AG04450 (cell line): ENCODE measurements at regions not wholly inside any gene's neighbourhood (a gene's known extent, or its start where the extent isn't known, plus 50 kb on each side); places are given as distances from the start of the nearest gene placed in this dataset.

ENCODE experiments used
- CTCF ChIA-PET: fragments of 300-600, 350-600 bp; formaldehyde crosslinking; extraction: SDS; loops from one replicate; lab custom pipeline; 2022; ENCODE audit warnings: antibody characterized with exemption, inconsistent platforms; lab: Charles Lee
- POLR2A ChIA-PET: fragments of 350-600 bp; formaldehyde crosslinking; extraction: SDS; loops from one replicate; lab custom pipeline; 2021; ENCODE audit warnings: antibody characterized with exemption, inconsistent platforms; lab: Yijun Ruan, JAX
- DNase-seq: peaks from one replicate; pipeline ENCODE4 v3.0.0-alpha.2; 2011; ENCODE audit warnings: low read depth, low spot score
- H3K27ac ChIP-seq: one replicate; pipeline ENCODE4 v1.5.1; 2012; ENCODE audit warnings: low read depth, low read length, control low read depth
- H3K27me3 ChIP-seq: one replicate; pipeline ENCODE4 v1.6.0; 2012; ENCODE audit warnings: low read length; ENCODE audit not compliant: control insufficient read depth, insufficient read depth
- H3K4me3 ChIP-seq: 2 replicates; pipeline ENCODE4 v1.5.1; 2011; ENCODE audit warnings: mild to moderate bottlenecking, low read depth, low read length, control low read depth
- H3K9me3 ChIP-seq: 2 replicates; pipeline ENCODE4 v1.5.1; 2012; ENCODE audit warnings: low read length; ENCODE audit not compliant: control insufficient read depth, insufficient read depth
- TF ChIP-seq, protein P1 (sequence below): IDR thresholded peaks from 2 replicates; pipeline ENCODE4 v1.5.1; 2011; ENCODE audit warnings: low read depth, low read length, control low read depth, inconsistent platforms

DNA sequence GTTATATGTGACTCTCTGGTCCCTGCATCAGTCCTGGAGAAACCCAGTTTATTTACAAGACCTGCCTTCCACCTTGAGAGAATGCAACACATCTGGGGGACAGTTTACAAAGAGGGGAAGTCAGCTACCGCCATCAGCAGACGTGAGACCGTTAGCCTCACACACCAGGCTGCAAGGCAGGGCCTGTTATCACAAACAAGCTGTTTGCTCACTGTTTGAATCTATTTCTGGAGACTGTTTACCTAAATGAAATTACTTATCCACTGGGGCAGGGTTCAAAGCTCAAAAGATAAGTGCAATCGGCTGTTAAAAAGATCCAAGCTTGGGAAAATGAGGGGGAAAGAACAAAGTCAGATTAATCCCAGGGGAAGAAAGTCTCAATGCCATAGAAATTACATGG, 134.4 kb downstream of the ZNF281 start:
- DNase-seq, result no peak
- no peaks in the 10 kb centered on the region for H3K27me3 ChIP-seq
- H3K27ac ChIP-seq, result no peak overlapping the region
- TF ChIP-seq, protein P1, sequence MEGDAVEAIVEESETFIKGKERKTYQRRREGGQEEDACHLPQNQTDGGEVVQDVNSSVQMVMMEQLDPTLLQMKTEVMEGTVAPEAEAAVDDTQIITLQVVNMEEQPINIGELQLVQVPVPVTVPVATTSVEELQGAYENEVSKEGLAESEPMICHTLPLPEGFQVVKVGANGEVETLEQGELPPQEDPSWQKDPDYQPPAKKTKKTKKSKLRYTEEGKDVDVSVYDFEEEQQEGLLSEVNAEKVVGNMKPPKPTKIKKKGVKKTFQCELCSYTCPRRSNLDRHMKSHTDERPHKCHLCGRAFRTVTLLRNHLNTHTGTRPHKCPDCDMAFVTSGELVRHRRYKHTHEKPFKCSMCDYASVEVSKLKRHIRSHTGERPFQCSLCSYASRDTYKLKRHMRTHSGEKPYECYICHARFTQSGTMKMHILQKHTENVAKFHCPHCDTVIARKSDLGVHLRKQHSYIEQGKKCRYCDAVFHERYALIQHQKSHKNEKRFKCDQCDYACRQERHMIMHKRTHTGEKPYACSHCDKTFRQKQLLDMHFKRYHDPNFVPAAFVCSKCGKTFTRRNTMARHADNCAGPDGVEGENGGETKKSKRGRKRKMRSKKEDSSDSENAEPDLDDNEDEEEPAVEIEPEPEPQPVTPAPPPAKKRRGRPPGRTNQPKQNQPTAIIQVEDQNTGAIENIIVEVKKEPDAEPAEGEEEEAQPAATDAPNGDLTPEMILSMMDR, result no peak
- no peak overlapping the region for H3K4me3 ChIP-seq
- ChIA-PET POLR2A (no interaction called here), CTCF (interaction anchor here (0.9 to 2.8 kb wide), 7 partner anchors 17 to 591 kb away, joined by 3 to 17 read pairs (median 4); no protein-coding TSS in a partner anchor)
- H3K9me3 ChIP-seq, result no peaks in the 10 kb centered on the region

DNA sequence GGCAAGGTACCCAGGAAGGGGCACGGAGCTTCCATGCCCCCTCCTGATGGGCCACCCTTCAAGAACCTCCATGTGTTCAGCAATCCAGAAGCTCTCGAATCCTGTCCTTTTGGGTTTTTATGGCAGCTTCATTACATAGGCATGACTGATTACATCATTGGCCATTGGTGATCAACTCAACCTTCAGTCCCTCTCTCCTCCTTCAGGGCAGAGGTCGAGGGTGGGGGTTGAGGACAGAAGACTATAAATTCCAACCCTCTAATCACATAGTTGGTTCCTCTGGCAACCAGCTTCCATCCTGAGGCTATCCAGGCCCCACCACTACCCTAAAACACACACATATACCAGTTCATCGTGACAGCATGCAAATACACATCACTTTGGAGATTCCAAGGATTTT, 135.7 kb downstream of the ZNF281 start:
- Histone ChIP-seq H3K9me3 (no peaks in the 10 kb centered on the region), H3K27ac (no peak overlapping the region), H3K4me3 (no peak overlapping the region), H3K27me3 (no peaks in the 10 kb centered on the region)
- TF ChIP-seq, protein P1, result no peak
- DNase-seq, result no peak
- ChIA-PET POLR2A (no interaction called here), CTCF (interaction anchor here (0.9 to 2.1 kb wide), 2 partner anchors 14 to 34 kb away, joined by 3 to 4 read pairs; no protein-coding TSS in a partner anchor)

DNA sequence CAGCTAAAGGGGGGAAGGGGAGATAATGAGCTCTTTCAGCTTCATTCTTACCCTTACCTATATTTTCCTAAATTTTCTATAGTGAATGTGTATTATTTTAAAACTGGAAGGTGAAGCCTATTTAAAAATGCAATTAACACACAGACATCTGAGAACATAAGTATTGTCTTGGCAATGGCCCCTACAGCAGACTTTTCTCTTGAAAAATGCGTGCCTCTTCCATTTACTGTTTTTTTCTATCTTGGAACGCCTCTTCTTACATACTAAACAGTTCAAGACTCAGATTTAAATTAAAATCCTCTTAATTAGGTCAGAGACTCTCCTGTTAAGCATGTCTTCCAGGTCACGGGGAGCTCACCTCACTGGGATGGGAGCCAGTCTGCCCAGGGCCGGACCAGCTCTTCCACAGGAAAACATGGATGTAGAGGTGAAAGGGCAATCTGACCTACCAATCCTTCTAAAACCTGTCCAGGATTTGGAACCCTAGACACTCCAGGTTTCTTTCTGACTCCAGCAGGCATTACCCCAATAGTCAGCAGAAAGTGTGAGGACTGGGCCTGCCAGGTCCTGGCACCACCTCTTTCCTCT, 137.3 kb downstream of the ZNF281 start:
- H3K27ac ChIP-seq, result no peak overlapping the region
- DNase-seq, result no peak
- ChIA-PET POLR2A (no interaction called here), CTCF (interaction anchor here (0.9 to 1.0 kb wide), 2 partner anchors 35 to 133 kb away, joined by 3 read pairs; no protein-coding TSS in a partner anchor)
- H3K4me3 ChIP-seq, result no peak overlapping the region
- TF ChIP-seq, protein P1, result no peak
- no peaks in the 10 kb centered on the region for H3K9me3 ChIP-seq
- no peaks in the 10 kb centered on the region for H3K27me3 ChIP-seq

DNA sequence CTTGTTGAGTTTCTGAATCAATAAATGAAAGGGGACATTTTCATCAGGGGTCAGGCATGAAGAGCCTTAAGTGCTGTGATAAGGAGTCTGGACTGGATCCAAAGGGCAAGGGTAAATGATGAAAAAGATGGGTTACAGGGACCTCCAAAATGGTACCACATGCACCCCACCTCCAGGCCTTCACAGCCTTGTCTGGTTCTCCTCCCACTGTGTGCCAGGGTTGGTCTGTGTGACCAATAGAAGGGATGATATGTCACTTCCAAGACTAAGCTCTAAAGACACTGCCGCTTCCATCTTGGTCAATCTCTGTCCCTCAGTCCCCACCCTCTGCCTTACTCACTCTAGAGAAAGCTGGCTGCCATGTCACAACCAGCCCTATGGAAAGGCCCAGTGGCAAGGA, 140.6 kb downstream of the ZNF281 start:
- H3K4me3 ChIP-seq, result no peak overlapping the region
- H3K27ac ChIP-seq, result no peak overlapping the region
- ChIA-PET POLR2A (no interaction called here), CTCF (interaction anchor here (1.2 kb wide), 1 partner anchor 10 kb away, joined by 3 read pairs; no protein-coding TSS in a partner anchor)
- no peaks in the 10 kb centered on the region for H3K27me3 ChIP-seq
- TF ChIP-seq, protein P1, result no peak
- H3K9me3 ChIP-seq, result no peaks in the 10 kb centered on the region
- no peak for DNase-seq

DNA sequence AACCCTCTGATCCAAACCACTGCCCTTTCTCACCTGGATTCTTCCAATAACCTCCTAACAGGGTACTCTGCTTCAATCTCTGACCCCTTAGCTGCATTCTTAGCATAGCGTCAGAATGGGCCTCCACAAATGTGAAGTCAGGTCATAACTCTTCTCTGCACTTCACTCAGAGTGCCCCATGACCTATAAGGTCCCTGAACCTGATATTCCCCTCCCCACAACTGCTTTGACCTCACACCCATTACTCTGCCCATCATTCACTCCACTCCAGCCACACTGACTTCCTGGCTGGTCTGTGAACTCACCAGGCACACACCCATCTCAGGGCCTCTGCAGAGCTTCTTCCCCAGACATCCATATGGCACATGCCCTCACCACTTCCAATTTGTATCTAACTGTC, 141.9 kb downstream of the ZNF281 start:
- H3K9me3 ChIP-seq, result no peaks in the 10 kb centered on the region
- no peak overlapping the region for H3K4me3 ChIP-seq
- CTCF ChIA-PET, result interaction anchor here (1.5 kb wide), 1 partner anchor 12 kb away, joined by 9 read pairs; no protein-coding TSS in a partner anchor
- POLR2A ChIA-PET, result no interaction called here
- TF ChIP-seq, protein P1, result no peak
- no peaks in the 10 kb centered on the region for H3K27me3 ChIP-seq
- no peak overlapping the region for H3K27ac ChIP-seq
- DNase-seq, result no peak
